ENCODE measurements at regions not wholly inside any gene's neighbourhood (a gene's known extent, or its start where the extent isn't known, plus 50 kb on each side); places are given as distances from the start of the nearest gene placed in this dataset.

DNA sequence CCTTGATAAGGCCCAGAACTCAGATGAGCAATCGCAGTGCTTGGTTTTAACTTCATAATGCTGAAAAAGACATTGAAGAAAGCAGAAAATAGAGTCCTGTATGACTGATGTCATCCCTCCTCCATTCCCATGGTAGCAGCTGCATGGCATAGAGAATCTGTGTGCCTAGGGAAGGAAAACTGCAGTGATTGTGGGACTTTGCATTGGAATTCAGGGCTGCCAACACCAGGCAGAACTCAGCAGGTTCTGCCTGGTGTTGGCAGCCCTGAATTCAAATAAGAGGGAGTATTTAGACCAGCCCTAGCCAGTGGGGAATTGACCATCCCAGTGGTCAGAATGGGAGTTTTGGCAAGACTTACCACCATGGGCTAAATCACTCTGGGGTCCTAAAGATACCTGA lies 1016.0 kb downstream of the FAM181B start:
- TF ChIP-seq, protein P1, sequence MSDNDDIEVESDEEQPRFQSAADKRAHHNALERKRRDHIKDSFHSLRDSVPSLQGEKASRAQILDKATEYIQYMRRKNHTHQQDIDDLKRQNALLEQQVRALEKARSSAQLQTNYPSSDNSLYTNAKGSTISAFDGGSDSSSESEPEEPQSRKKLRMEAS (IDR thresholded peaks at IDR 0.05; ENCODE audit: insufficient read depth, insufficient read length), result no peak
- no peak for TF ChIP-seq POLR2AphosphoS5 (IDR thresholded peaks at IDR 0.05; ENCODE audit: insufficient read depth, low read depth, low read length)
- TF ChIP-seq GATA2 (IDR thresholded peaks at IDR 0.05; ENCODE audit: insufficient read depth, insufficient read length, low read depth, low read length), result no peak
- TF ChIP-seq FOS (IDR thresholded peaks at IDR 0.05; ENCODE audit: borderline replicate concordance, insufficient read depth, low read length), result no peak
- no peak for TF ChIP-seq MYC (IDR thresholded peaks at IDR 0.05; ENCODE audit: low read depth, low read length)
- TF ChIP-seq, protein P2, sequence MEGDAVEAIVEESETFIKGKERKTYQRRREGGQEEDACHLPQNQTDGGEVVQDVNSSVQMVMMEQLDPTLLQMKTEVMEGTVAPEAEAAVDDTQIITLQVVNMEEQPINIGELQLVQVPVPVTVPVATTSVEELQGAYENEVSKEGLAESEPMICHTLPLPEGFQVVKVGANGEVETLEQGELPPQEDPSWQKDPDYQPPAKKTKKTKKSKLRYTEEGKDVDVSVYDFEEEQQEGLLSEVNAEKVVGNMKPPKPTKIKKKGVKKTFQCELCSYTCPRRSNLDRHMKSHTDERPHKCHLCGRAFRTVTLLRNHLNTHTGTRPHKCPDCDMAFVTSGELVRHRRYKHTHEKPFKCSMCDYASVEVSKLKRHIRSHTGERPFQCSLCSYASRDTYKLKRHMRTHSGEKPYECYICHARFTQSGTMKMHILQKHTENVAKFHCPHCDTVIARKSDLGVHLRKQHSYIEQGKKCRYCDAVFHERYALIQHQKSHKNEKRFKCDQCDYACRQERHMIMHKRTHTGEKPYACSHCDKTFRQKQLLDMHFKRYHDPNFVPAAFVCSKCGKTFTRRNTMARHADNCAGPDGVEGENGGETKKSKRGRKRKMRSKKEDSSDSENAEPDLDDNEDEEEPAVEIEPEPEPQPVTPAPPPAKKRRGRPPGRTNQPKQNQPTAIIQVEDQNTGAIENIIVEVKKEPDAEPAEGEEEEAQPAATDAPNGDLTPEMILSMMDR (IDR thresholded peaks at IDR 0.05; ENCODE audit: extremely low read depth in 1 of 2, insufficient read depth in 1 of 2, low read depth in 1 of 2, low read length in 2 of 2), result no peak
- no peak for TF ChIP-seq JUN (IDR thresholded peaks at IDR 0.05; ENCODE audit: borderline replicate concordance, insufficient read depth, insufficient read length, low read depth)
- no peak for TF ChIP-seq EZH2 (IDR thresholded peaks at IDR 0.05; ENCODE audit: borderline replicate concordance, low read depth, low read length, severe bottlenecking)
- TF ChIP-seq POLR2A (IDR thresholded peaks at IDR 0.05; ENCODE audit: low read depth, low read length), result no peak
- Histone ChIP-seq H4K20me1 (replicated peaks; ENCODE audit: control insufficient read depth, extremely low read depth, insufficient read depth, low read length) (no peaks in the 10 kb centered on the region), H3K27ac (ENCODE audit: insufficient read depth, low read depth, low read length) (no peak overlapping the region), H2AFZ (ENCODE audit: low read depth, low read length) (no peak overlapping the region), H3K4me1 (ENCODE audit: control insufficient read depth, extremely low read depth, insufficient read depth, low read length) (no peaks in the 10 kb centered on the region), H3K9me3 (replicated peaks; ENCODE audit: control insufficient read depth, insufficient read depth, low read length) (peaks cover 3% of the 10 kb centered on the region), H3K4me2 (ENCODE audit: insufficient read depth, low read length) (no peak overlapping the region), H3K79me2 (ENCODE audit: control insufficient read depth, insufficient read depth, low read length) (no peaks in the 10 kb centered on the region), H3K4me3 (replicated peaks in 1 of 3; ENCODE audit: insufficient read depth in 1 of 3, low read depth in 1 of 3, low read length in 3 of 3) (no peak overlapping the region), H3K27me3 (ENCODE audit: control insufficient read depth in 2 of 2, insufficient read depth in 2 of 2, low read length in 2 of 2) (no peaks in the 10 kb centered on the region), H3K9me1 (replicated peaks; ENCODE audit: control insufficient read depth, extremely low read depth, insufficient read depth, low read length) (no peaks in the 10 kb centered on the region), H3K9ac (replicated peaks; ENCODE audit: extremely low read depth, insufficient read depth, low read length) (no peak overlapping the region), H3K36me3 (ENCODE audit: control insufficient read depth in 2 of 2, extremely low read depth in 1 of 2, insufficient read depth in 2 of 2, low read length in 2 of 2) (no peaks in the 10 kb centered on the region)
- dilution Hi-C loops (cut with MboI; ENCODE audit: extremely low pct_ligation_motif_present, low sequenced_read_pairs), result no loop called here
- intact Hi-C loops (cut with micrococcal nuclease), result no loop called here
- BruUV-seq (replicated peaks), result no TSS peak
- FAIRE-seq (no peak), DNase-seq (ENCODE audit: low read depth, low spot score) (no peak)
- ChIA-PET CTCF (no interaction called here), POLR2A (no interaction called here)
